NCI-H2227 (cell line): ENCODE measurements at regions not wholly inside any gene's neighbourhood (a gene's known extent, or its start where the extent isn't known, plus 50 kb on each side); places are given as distances from the start of the nearest gene placed in this dataset.

Experiments
- DNase-seq: peaks from one replicate; lab custom pipeline; 2025; ENCODE audit not compliant: unreplicated experiment; lab: John Stamatoyannopoulos, UW

- DNase-seq, result peak; percentile 22
Measured at GRCh38 chr10:3692387-3692999, 92.5 kb downstream of the KLF6 start.

GRCh38 chr10:3691482-3691881 lies 93.5 kb downstream of the KLF6 start:
- no peak for DNase-seq

DNA sequence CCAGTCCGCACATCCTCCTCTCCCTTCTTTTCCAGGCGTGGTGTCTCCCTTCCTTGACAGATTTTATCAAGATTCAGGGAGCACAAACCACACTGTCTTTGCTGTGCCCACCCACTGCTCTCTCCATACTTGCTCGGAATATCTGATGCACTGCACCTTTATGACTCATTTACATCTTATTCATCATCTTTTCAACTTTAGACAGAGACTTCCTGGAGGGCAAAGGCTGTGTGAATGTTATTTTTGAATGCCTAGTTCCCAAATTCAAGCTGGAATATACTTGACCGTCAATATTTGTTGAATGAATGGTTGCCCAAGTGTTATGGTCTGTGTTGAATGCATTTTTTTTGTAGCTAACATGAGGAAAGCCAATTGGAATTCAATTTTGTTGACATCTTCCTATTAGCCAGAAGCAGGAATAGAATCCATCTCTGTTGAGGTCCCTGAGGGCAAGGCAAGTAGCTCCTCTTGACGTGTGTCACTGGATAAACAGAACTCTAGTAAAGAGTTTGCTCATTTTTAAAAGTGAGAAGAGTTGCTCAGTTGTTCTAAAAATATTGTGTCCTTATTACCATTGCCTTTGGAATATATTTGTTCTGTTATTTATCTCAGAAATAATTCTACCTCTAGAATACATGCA lies 95.0 kb downstream of the KLF6 start:
- no peak for DNase-seq

- DNase-seq, result no peak
Measured at GRCh38 chr10:3687510-3688081, 97.4 kb downstream of the KLF6 start.

DNA sequence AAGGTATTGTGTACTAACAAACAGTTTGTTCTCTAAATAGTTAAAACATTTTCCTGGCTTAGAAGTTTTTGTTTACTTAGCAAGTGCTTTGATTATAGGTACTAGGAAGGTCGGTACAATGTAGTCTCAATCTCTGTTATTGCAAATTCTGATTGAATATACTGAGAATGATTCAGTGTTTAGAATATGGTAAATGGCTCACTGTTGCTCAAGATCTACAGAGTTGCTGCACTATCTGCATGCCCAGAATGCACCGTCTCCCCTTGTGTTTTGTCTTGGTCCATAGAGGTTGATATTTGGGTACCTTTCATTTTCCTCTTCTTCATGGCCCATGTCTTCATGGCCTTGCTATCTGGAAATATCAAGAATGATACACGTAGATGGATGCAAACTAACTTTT lies 99.6 kb downstream of the KLF6 start:
- no peak for DNase-seq

DNA sequence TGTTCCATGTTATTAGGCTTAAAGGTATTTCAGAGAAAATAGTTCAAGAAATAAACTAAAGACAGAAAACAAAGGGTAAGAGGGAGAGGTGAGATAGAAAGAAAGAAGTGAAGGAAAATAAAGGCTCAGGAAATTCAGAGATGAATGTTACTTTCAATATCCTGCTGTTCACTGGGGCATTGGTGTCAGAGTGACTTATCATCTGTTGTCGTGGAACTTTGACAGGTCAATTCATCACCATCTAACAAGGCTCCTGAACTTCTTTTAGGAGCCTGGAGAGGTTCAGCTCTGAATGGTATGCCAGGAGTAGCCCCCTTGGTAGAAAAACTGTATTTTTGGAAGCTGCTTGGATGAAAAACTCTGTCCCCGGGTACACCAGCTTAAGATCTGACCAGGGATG lies 100.1 kb downstream of the KLF6 start:
- DNase-seq, result no peak

DNA sequence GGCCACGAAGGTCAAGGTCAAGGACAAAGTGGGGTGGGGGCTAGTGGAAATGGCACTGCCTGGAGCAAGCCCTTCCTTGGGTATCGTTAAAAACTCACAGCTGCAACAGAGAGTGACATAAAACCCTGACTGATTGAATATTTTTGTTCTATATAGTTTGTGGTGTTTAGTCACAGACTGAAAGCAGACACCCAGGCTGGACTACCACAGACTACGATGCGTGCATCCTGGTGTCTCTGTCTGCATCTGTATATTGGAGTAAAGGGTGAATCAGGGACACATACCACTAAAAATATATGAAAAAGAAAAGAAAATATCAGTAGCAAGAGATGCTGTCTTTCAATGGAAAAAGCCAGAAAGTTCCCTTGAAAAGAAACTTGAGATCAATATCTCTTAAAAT lies 101.4 kb downstream of the KLF6 start:
- DNase-seq, result no peak

DNA sequence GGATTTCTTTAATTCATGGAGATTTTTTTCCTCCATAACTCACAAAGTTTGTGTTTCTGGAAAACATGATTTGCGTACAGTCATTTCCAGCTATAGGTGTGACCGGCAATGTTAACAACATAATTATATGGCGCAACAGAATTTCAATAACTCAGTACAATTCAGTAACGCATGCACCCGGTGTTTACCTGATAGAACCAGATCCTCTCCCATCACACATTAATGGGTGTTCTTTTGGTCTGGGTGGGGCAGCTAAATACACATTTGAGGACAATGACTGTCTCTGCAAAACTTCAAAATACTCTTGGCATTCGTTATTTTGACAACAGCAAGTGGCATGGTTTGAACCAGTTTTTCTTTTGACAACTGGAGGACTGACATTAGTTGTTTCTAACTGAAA lies 102.3 kb downstream of the KLF6 start:
- no peak for DNase-seq

DNA sequence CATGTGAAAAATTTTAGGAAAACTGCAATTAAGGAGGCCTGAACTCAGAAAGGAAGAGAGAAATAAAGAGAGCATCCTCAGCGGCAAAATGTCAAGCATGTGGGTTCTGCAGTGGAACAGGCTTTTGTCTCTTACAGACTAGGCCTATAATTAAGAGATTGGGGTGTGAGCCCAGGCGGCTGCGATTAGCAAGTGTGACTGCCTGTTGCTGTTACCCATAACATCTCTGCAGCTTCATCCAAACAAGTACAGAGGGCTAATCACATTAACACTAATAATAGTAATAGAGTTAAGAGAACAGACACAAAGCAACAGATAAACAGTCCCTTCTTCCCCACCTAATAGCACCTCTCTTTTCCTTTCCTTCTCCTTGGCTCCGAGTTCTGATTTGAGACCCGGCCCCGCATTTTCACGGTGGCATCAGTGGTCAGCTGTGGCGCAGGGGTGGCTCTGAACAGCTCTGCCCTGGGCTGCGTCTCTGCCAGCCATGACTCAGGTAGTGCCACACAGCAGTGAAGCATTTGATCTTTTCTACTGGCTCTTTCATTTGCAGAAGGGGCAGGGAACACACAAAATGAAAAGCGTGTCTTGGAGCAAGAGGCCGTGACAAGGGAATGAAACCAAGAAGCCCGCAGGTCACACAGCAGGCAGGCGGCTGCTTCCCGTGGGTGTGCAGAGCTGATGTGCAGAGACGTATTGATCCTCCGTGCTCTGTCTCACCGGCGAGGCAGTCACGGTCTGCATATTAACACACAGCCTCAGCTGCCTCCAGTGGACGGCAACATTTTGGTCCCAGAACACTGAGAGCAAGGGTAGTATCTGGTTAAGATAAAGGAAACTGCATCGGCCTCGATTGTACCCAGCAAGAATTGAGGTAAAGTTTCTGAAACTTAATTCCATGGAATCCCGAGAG lies 103.1 kb downstream of the KLF6 start:
- DNase-seq, result peak; percentile 26

- no peak for DNase-seq
Measured at GRCh38 chr10:3679950-3680629, 104.9 kb downstream of the KLF6 start.

DNA sequence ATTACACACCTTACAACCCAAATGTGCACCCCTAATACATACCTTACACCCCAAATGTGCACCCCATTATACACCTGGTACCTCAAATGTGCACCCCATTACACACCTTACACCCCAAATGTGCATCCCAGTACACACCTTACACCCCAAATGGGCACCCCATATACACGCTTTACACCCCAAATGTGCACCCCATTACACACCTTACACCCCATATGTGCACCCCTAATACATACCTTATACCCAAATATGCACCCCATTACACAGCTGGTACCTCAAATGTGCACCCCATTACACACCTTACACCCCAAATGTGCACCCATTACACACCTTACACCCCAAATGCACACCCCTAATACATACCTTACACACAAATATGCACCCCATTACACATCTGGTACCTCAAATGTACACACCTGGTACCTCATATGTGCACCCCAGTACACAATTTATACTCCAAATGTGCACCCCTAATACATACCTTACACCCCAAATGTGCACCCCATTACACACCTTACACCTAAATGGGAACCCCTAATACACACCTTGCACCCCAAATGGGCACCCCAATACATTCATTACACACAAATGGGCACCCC lies 106.3 kb downstream of the KLF6 start:
- DNase-seq, result no peak

- no peak for DNase-seq
Measured at GRCh38 chr10:3676564-3676963, 108.4 kb downstream of the KLF6 start.

GRCh38 chr10:3672220-3672619 lies 112.8 kb downstream of the KLF6 start:
- no peak for DNase-seq

DNA sequence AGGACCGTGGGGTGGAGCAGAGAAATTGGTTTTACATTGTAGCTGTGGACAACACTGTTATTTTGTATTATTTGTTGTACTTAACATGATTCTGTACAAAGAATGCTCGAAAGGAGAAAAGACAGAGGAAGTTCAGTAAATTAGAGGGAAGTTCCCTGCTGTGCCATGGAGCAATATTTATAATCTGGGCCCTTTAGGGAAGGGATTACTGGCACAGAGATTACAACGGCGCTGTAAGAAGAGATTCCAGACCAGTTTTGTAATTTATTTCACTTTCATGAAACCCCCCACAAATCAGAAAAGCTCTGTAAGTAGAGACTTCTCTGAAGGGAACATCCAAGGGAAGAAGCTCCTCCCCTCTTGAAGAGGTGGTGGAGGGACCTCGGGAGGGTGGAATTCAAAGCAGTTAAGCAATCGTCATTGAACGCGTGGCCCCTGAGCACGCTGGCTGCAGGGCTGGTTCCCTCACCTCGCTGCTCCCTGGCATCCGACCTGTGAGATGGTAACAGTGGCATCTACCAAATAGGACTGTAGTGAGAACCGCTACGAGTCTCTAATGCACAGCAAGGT lies 113.5 kb downstream of the KLF6 start:
- DNase-seq, result no peak

DNA sequence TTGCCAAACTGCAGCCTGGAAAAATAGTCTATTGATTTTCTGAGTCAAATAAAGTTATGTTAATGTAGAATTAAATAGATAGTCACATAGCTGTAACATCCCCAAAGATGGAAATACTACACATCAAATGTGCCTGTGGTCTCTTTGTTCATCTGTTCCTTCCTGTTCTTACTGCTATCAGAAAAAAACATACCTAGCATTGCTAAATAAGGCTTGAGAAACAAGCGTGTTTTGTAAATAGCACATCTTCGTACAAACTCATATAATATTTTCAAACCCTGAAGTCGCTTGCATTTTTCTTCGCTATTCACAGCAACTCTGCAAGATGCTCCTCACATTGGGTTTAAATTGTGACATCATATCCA lies 116.1 kb downstream of the KLF6 start:
- no peak for DNase-seq

- DNase-seq, result no peak
Measured at GRCh38 chr10:3668276-3668965, 116.6 kb downstream of the KLF6 start.

DNA sequence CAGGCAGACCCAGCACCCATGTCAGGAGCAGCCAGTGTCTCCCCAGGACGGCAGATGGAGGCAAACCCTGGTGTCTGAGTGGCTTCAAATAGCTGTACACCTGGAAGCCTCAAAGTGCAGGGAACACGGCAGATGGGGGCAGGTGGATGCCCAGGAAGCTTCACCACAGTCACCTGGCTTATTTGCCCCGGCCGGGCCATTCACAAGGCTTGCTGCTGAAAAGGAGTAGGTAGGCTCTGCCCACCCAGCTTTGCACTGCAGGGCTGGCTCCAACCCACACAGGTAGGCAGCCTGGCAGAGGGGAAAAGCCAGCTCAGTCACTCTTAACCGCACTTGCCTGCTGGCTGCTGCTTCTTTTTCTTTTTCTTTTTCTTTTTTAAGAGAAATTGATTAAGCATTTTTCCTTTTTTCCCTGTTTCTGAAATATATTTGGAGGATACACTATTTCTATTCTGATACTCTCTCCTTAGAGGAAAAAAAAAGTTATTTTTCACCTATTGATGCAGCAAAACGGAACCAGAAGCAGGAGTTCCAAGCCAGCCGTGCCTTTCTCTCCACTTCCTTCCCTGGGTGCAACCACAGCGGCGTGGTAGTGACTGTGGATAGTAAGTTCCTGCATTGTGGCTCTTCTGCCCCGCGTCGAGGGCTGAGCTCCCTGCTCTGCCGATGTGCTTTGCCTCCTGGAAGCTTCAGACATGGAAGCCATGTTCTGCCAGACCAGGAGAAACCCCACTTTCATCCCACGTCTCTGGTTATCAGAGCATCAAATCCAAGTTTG lies 118.3 kb downstream of the KLF6 start:
- no peak for DNase-seq

DNA sequence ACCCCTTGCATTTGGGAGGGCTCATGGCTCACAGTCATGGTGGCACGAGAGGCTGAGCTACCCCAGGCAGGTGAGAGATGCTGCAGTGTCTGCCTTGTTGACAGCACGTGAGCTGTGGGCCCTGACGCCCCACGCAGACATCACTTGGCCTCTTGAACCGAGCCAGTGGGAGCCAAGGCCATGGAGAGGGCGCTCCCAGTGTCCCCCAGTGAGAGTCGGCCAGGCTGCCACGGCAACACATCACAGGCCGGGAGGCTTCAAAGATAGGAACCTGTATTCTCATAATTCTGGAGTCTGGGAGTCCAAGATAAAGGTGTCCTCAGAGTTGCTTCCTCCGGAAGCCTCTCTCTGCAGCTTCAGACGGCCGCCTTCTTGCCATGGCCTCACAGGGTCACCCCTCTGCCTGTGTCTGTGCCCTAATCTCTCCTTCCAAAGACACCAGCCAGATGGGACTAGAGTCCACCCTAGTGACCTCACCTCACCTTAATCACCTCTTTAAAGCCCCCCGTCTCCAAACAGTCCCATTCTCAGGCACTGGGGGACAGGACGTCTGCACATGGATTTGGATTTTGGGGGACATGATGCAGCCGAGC lies 119.6 kb downstream of the KLF6 start:
- no peak for DNase-seq

DNA sequence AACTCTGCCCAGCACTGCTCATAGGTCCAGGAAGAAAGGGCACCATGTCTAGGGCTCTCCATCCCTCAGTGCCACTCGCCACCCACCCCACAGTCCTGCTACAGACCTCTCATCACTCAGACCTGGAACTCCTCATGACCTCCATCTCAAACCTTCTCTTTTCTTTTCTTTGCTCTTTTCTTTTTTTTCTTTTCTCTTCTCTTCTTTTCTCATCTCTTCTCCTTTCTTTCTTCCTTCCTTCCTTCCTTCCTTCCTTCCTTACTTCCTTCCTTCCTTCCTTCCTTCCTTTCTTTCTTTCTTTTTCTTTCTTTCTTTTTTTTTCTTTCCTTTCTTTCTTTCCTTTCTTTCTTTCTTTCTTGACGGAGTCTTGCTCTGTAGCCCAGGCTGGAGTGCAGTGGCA lies 122.2 kb downstream of the KLF6 start:
- no peak for DNase-seq
